Mesothelial cell of epicardium (in vitro differentiated cells): ENCODE measurements at regions not wholly inside any gene's neighbourhood (a gene's known extent, or its start where the extent isn't known, plus 50 kb on each side); places are given as distances from the start of the nearest gene placed in this dataset.

ENCODE experiments used
- DNase-seq, 2 experiments: peaks; one replicate each; pipeline ENCODE4 v3.0.0; 2021; ENCODE audit warnings: low spot score in 2 of 2; ENCODE audit not compliant: unreplicated experiment in 2 of 2
- H3K27ac Mint-ChIP-seq: 2 replicates; pipeline ENCODE4 v1.8.0; 2021; ENCODE audit warnings: mixed read lengths
- H3K27me3 Mint-ChIP-seq: 2 replicates; pipeline ENCODE4 v1.8.0; 2021; ENCODE audit warnings: low read depth, mixed read lengths
- H3K36me3 Mint-ChIP-seq: 2 replicates; pipeline ENCODE4 v1.8.0; 2021; ENCODE audit warnings: mixed read lengths
- H3K4me1 Mint-ChIP-seq: 2 replicates; pipeline ENCODE4 v1.8.0; 2021; ENCODE audit warnings: mixed read lengths
- H3K4me3 Mint-ChIP-seq: 2 replicates; pipeline ENCODE4 v1.8.0; 2021; ENCODE audit warnings: mild to moderate bottlenecking, moderate library complexity, mixed read lengths
- H3K9me3 Mint-ChIP-seq: 2 replicates; pipeline ENCODE4 v1.8.0; 2021; ENCODE audit warnings: mixed read lengths
- CTCF ChIP-seq: fragments of 200-600 bp; sonication (generic); IDR thresholded peaks from one replicate; pipeline ENCODE4 v1.5.0; 2021; ENCODE audit warnings: antibody characterized with exemption; ENCODE audit not compliant: unreplicated experiment

- H3K36me3 Mint-ChIP-seq = no peaks in the 10 kb centered on the region
- no peak overlapping the region for H3K4me3 Mint-ChIP-seq
- no peaks in the 10 kb centered on the region for H3K4me1 Mint-ChIP-seq
- no peak for TF ChIP-seq CTCF
- peaks cover 12% of the 10 kb centered on the region for H3K9me3 Mint-ChIP-seq
- H3K27ac Mint-ChIP-seq = no peak overlapping the region
- H3K27me3 Mint-ChIP-seq = no peaks in the 10 kb centered on the region
- no peak for DNase-seq
Observed at GRCh38 chr2:35251156-35251555, 1104.4 kb upstream of the CRIM1 start.

GRCh38 chr2:35246702-35247101, 1108.9 kb upstream of the CRIM1 start:
- H3K4me3 Mint-ChIP-seq = no peak overlapping the region
- no peak for TF ChIP-seq CTCF
- no peaks in the 10 kb centered on the region for H3K27me3 Mint-ChIP-seq
- H3K9me3 Mint-ChIP-seq = peaks cover 12% of the 10 kb centered on the region
- H3K36me3 Mint-ChIP-seq = no peaks in the 10 kb centered on the region
- H3K4me1 Mint-ChIP-seq = no peaks in the 10 kb centered on the region
- H3K27ac Mint-ChIP-seq = no peak overlapping the region
- DNase-seq = no peak

- no peaks in the 10 kb centered on the region for H3K27me3 Mint-ChIP-seq
- H3K36me3 Mint-ChIP-seq = no peaks in the 10 kb centered on the region
- H3K4me1 Mint-ChIP-seq = no peaks in the 10 kb centered on the region
- TF ChIP-seq CTCF = no peak
- peaks cover 14% of the 10 kb centered on the region for H3K9me3 Mint-ChIP-seq
- no peak overlapping the region for H3K27ac Mint-ChIP-seq
- DNase-seq = no peak
- no peak overlapping the region for H3K4me3 Mint-ChIP-seq
Observed at GRCh38 chr2:35228584-35228983, 1127.0 kb upstream of the CRIM1 start.

GRCh38 chr2:35220461-35220860, 1135.1 kb upstream of the CRIM1 start:
- no peak overlapping the region for H3K4me3 Mint-ChIP-seq
- no peak for DNase-seq
- H3K36me3 Mint-ChIP-seq = no peaks in the 10 kb centered on the region
- H3K9me3 Mint-ChIP-seq = peaks cover 14% of the 10 kb centered on the region
- H3K27me3 Mint-ChIP-seq = no peaks in the 10 kb centered on the region
- H3K27ac Mint-ChIP-seq = no peak overlapping the region
- no peaks in the 10 kb centered on the region for H3K4me1 Mint-ChIP-seq
- no peak for TF ChIP-seq CTCF

GRCh38 chr2:35204881-35205280, 1150.7 kb upstream of the CRIM1 start:
- Mint-ChIP-seq H3K27ac (no peak overlapping the region), H3K27me3 (peaks cover 2% of the 10 kb centered on the region), H3K4me3 (no peak overlapping the region), H3K9me3 (no peaks in the 10 kb centered on the region), H3K4me1 (no peaks in the 10 kb centered on the region), H3K36me3 (no peaks in the 10 kb centered on the region)
- no peak for TF ChIP-seq CTCF
- DNase-seq = no peak

GRCh38 chr2:35204323-35204722, 1151.3 kb upstream of the CRIM1 start:
- peaks cover 2% of the 10 kb centered on the region for H3K27me3 Mint-ChIP-seq
- peaks cover 4% of the 10 kb centered on the region for H3K9me3 Mint-ChIP-seq
- no peak for DNase-seq
- no peak overlapping the region for H3K4me3 Mint-ChIP-seq
- no peaks in the 10 kb centered on the region for H3K36me3 Mint-ChIP-seq
- H3K27ac Mint-ChIP-seq = no peak overlapping the region
- TF ChIP-seq CTCF = no peak
- no peaks in the 10 kb centered on the region for H3K4me1 Mint-ChIP-seq
